ELF-1 (cell line): ENCODE measurements at regions not wholly inside any gene's neighbourhood (a gene's known extent, or its start where the extent isn't known, plus 50 kb on each side); places are given as distances from the start of the nearest gene placed in this dataset.
"Not testable (repeated sequence)": the region's sequence is repeated elsewhere in the genome, so short reads cannot be mapped to it uniquely, and the experiment has no call there.

Source experiments
- DNase-seq: peaks from one replicate; pipeline ENCODE4 v3.0.0-alpha.2; 2016; ENCODE audit warnings: low read depth, low spot score

DNA sequence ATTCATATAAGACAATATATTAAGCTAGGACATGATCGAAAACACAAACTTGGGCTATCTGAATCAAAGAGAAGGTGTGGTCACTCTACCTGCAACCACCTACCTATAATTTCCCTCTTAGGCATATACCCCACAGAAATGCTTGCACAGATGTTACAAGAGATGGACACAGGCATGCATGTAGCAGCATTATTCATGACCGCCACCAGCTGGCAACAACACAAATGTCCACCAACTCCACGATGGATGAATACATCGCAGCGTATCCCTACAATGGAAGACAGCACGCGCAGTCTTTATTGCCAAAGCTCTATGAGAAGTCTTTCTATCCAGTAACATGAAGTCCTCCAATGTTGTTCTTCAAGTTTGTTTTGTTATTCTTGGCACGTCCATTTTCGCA is 90.8 kb downstream of the ARL4C start:
- no peak for DNase-seq

DNA sequence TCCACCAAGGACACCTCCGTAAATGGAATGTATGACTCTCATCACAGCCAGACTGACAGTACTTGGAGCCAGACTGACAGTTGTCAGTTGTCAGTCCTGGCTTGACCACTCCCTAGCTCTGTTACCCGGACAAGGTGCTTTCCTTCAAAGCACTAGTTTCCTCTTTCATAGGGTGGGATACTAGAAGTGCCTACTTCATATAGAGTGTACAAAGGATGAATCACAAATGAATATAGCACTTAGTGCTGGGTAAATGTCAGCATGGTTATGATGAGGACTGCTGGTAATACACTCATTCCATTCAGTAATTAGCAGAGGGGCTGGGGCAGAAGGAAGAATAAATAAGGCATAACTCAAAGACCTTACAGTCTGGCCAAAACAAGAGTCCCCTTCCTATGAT is 91.4 kb downstream of the ARL4C start:
- no peak for DNase-seq

GRCh38 chr2:234404957-234405356 is 91.9 kb downstream of the ARL4C start:
- no peak for DNase-seq

GRCh38 chr2:234403751-234404150 is 93.1 kb downstream of the ARL4C start:
- DNase-seq: no peak

- DNase-seq: no peak
These were observed 93.8 kb downstream of the ARL4C start for GRCh38 chr2:234403074-234403473.

DNA sequence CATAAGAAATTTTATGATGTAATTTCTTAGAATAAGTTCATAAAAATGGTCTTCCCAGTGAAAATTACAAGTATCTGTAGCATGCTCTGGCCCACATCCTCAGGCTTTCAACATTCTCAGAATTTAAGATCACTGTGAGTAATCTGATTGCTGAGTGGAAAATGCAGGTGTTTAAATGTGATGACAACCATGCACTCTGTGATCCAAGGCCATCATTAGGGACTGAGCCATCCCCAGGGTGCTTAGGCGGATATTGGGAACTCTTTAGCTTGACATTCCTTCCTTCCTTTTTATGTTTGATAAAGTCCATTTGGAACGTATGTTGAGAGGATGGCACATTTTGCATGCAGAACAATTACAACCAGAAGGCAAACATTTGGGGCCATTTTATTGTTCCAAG is 95.5 kb downstream of the ARL4C start:
- DNase-seq: no peak

GRCh38 chr2:234399451-234400246 is 97.2 kb downstream of the ARL4C start:
- DNase-seq: no peak

- DNase-seq: no peak
These were observed 98.3 kb downstream of the ARL4C start for GRCh38 chr2:234398531-234398930.

DNA sequence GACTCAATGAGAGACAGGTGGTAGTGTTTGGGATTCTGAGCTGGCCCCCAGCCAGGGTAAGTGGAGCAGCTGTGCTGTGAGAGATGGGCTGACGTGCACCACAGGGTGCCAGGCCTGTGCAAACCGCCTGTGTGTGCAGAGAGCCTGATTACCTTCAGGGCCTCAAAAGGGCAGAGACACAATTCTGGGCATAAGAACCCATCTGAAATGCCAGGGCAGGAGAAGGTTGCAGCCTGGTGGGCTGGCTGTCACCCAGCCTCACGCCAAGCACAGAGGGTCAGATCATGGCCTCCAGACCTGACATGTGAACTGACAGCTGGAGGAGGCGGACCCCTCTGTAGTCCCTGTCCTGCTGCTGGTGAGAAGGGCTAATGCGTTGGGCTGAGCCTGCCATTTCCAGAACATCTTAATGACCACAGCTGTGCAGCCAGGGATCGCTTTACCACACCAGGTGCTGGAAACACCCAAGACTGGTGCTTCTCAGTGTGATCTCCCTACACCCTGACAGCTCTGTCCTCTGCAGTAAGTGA is 100.9 kb downstream of the ARL4C start:
- peak; percentile 40 for DNase-seq

DNA sequence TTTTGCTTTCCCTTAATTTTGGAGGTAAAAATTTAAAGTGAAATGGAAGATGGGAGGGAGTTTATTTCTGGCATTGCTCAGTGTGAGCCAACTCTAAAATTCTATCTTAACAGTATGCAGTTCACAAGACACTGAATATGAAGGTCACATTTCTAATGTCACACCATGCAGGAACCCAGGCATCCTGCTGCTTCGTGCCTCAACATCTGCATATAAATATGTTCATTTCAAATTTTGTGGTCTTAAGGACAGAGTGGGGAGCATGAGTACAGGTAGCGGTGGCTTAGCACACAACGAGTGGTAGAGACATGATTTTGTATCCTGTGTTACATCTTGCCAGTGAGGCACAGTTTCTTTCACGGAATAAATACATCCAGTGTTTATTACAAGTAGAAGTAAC is 102.4 kb downstream of the ARL4C start:
- no peak for DNase-seq

DNA sequence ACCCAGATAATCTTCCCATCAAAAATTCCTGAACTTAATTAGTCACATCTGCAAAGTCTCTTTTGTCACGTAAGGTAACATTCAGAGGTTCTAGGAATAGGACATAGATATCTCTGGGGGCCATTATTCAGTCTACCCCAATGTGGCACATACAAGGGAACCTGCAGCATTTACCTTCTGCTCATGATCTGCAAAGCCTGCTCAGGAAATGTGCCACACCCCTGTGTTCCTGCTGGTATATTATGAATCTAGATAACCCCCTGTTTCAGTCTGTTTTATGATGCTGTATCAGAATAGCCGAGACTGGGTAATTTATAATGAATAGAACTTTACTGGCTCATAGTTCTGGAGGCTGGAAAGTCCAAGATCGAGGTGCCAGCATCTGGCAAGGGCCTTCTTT is 103.5 kb downstream of the ARL4C start:
- DNase-seq: no peak

- no peak for DNase-seq
These were observed 104.8 kb downstream of the ARL4C start for GRCh38 chr2:234392041-234392615.

GRCh38 chr2:234391625-234392024 is 105.3 kb downstream of the ARL4C start:
- no peak for DNase-seq

DNA sequence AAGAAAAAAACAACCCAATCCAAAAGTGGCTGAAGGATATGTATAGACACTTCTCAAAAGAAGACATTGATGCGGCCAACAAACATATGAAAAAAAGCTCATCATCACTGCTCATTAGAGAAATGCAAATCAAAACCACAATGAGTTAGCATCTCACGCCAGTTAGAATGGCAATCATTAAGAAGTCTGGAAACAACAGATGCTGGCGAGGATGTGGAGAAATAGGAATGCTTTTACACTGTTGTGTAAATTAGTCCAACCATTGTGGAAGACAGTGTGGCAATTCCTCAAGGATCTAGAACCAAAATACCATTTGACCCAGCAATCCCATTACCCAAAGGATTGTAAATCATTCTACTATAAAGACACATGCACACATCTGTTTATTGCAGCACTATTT is 107.2 kb downstream of the ARL4C start:
- DNase-seq: not testable (repeated sequence)

GRCh38 chr2:234388591-234388990 is 108.3 kb downstream of the ARL4C start:
- no peak for DNase-seq

DNA sequence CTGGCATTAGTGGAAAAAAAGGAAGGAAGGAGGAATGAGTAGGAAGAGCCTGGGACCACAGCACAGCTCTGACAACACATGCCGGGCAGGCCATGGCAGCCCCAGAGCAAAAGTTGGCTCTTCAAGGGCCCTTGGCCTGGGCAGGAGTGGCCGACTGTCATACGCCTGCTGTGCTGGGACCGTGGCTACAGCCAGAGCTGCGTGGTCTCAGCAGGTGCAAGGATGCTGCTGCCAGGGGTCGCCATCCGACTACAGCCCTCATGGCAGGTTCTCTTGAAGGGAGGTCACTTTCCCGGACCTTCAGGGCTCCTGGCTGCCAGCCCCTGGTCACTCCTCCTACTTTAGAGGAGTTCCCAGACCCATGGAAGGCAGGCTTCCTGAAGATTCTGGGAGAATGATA is 109.9 kb downstream of the ARL4C start:
- no peak for DNase-seq

DNA sequence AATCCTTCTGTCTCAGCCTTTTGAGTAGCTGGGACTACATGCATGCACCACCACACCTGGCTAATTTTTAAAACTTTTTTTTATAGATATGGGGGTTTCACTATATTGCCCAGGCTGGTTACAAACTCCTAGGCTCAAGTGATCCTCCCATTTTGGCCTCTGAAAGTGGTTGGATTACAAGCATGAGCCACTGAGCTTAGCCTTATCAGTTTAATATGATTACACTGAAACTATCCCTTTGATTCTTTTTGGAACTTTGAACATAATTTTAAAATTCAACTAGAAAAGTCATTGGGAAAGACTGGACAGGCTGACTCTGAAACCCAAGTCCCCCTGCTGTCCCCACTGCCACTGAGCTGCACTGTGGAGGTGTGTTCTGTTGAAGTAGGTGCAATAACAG is 114.8 kb downstream of the ARL4C start:
- no peak for DNase-seq

GRCh38 chr2:234378958-234379357 is 117.9 kb downstream of the ARL4C start:
- DNase-seq: not testable (repeated sequence)

DNA sequence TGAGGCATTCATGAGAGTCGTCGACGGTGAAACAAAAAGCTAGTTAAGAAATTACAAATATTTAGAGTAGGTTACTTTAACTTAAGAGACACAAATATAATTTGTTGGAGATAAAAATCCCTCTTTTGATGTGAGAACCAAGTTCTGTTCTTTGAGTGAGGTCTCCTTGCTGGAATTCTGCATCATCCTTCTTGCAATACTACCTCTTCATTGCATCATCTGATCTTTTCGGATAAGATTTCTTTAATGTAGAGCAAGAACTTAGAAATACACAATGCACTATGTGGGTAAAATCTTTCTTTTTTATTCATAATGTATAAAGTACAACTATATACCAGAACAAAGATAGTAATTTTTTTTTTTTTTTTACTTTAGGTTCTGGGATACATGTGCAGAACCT is 118.4 kb downstream of the ARL4C start:
- no peak for DNase-seq

DNA sequence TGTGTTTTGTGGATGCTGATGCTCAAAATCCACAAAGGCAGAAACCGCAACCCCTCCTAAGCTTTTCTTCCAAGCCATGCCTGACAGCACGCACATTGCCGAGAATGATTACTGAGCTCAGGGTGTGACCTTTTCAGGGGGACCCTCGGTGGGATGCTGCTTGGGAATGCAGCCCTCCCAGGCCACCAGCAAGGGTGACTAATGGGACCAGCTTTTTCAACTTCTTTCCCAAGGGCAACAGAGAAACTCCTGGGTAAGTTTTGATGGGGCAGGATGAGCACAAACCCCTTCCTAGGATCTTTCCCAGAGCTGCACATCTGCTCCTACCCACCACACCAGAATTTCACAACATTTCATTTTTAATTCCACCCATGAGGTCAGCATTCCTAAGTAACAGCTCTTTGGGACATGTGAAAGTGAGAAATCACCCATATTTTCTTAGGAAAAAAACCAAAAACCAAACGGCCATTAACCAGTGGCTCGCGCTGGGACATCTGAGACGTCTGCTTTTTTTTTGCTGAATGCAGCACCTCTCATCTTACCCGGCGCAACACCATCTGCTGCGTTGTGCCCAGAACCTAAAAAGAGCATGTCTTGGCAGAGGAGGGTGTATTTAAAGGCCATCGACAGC is 119.0 kb downstream of the ARL4C start:
- DNase-seq: peak; percentile 24

DNA sequence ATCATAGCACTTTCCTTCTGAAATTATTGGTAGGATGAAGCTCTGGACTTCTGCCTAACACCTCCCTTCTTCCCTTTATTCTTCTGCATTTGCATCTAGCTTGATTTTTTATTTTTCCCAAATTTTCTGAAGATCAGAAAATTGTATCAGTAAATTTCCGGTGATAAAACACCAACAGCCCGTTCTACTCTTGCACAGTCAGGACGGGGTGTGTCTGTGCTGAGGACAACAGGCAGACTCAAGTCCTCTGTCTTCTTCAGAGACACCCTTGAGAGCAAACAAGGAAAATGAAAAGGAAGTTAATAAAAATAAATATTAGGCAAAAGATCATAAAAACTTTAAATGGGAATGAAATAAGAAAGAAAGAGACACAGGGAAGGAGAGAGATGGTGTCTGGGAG is 120.7 kb downstream of the ARL4C start:
- DNase-seq: no peak

- DNase-seq: no peak
These were observed 121.6 kb downstream of the ARL4C start for GRCh38 chr2:234375176-234375880.
